DOHH2 (cell line): ENCODE measurements at regions not wholly inside any gene's neighbourhood (a gene's known extent, or its start where the extent isn't known, plus 50 kb on each side); places are given as distances from the start of the nearest gene placed in this dataset.

Source experiments
- H3F3A ChIP-seq: fragments of 200-600 bp; sonication (generic), shearing (Covaris generic); 2 replicates; pipeline ENCODE4 v1.6.0; 2016; ENCODE audit warnings: antibody characterized with exemption, mild to moderate bottlenecking; ENCODE audit not compliant: control insufficient read depth, insufficient read depth
- H3K27ac ChIP-seq: fragments of 200-600 bp; sonication (generic); 2 replicates; pipeline ENCODE4 v1.5.1; 2014; ENCODE audit warnings: low read depth, mild to moderate bottlenecking, low read length, moderate library complexity
- H3K27me3 ChIP-seq: fragments of 200-600 bp; sonication (generic); 2 replicates; pipeline ENCODE4 v1.6.1; 2014; ENCODE audit warnings: mild to moderate bottlenecking, low read length, mixed read lengths; ENCODE audit not compliant: control insufficient read depth
- H3K36me3 ChIP-seq: fragments of 200-600 bp; sonication (generic); 2 replicates; pipeline ENCODE4 v1.6.1; 2014; ENCODE audit warnings: mild to moderate bottlenecking, low read length, moderate library complexity, mixed read lengths; ENCODE audit not compliant: control insufficient read depth
- H3K4me1 ChIP-seq: fragments of 200-600 bp; sonication (generic); 2 replicates; pipeline ENCODE4 v1.6.1; 2014; ENCODE audit warnings: mild to moderate bottlenecking, low read length, mixed read lengths; ENCODE audit not compliant: control insufficient read depth
- H3K4me2 ChIP-seq: fragments of 200-600 bp; sonication (generic); 2 replicates; pipeline ENCODE4 v1.6.0; 2014; ENCODE audit warnings: mild to moderate bottlenecking, low read length, moderate library complexity
- H3K4me3 ChIP-seq: fragments of 200-600 bp; sonication (generic); 2 replicates; pipeline ENCODE4 v1.5.1; 2014; ENCODE audit warnings: mild to moderate bottlenecking, low read length, mixed read lengths
- H3K79me2 ChIP-seq: fragments of 200-600 bp; sonication (generic); 2 replicates; pipeline ENCODE4 v1.6.1; 2014; ENCODE audit warnings: mild to moderate bottlenecking, low read length, mixed read lengths; ENCODE audit not compliant: control insufficient read depth
- H3K9me2 ChIP-seq: fragments of 200-600 bp; sonication (generic); replicated peaks from 2 replicates; pipeline ENCODE4 v1.6.1; 2014; ENCODE audit warnings: mild to moderate bottlenecking, low read length, mixed read lengths; ENCODE audit not compliant: control insufficient read depth
- H3K9me3 ChIP-seq: fragments of 200-600 bp; sonication (generic); 2 replicates; pipeline ENCODE4 v1.6.1; 2014; ENCODE audit warnings: antibody characterized with exemption, low read length, mixed read lengths; ENCODE audit not compliant: control insufficient read depth, insufficient read depth
- H4K20me1 ChIP-seq: fragments of 200-600 bp; sonication (generic); 2 replicates; pipeline ENCODE4 v1.6.0; 2014; ENCODE audit warnings: low read depth, mild to moderate bottlenecking, antibody characterized with exemption, low read length, moderate library complexity; ENCODE audit not compliant: control insufficient read depth, insufficient read depth
- CTCF ChIP-seq: fragments of 200-600 bp; sonication (generic); IDR thresholded peaks from one replicate; pipeline ENCODE4 v1.5.1; 2014; ENCODE audit warnings: antibody characterized with exemption, mild to moderate bottlenecking, low read depth, low read length; ENCODE audit not compliant: poor library complexity, severe bottlenecking
- EZH2phosphoT487 ChIP-seq: fragments of 200-600 bp; sonication (generic); IDR thresholded peaks from 2 replicates; pipeline ENCODE4 v1.6.1; 2017; ENCODE audit warnings: borderline replicate concordance, mild to moderate bottlenecking, antibody characterized with exemption, low read length, moderate library complexity, mixed read lengths

GRCh38 chr2:117693154-117693553 is 121.3 kb upstream of the DDX18 start:
- H3K79me2 ChIP-seq, result no peaks in the 10 kb centered on the region

GRCh38 chr2:117693651-117694050 is 120.8 kb upstream of the DDX18 start:
- no peaks in the 10 kb centered on the region for H3K27me3 ChIP-seq
- H3K79me2 ChIP-seq, result no peaks in the 10 kb centered on the region
- H3K4me3 ChIP-seq, result no peak overlapping the region
- H3K36me3 ChIP-seq, result no peaks in the 10 kb centered on the region
- no peaks in the 10 kb centered on the region for H4K20me1 ChIP-seq
- no peaks in the 10 kb centered on the region for H3F3A ChIP-seq
- TF ChIP-seq CTCF (no peak), EZH2phosphoT487 (no peak)
- no peaks in the 10 kb centered on the region for H3K9me2 ChIP-seq
- H3K27ac ChIP-seq, result no peak overlapping the region
- H3K9me3 ChIP-seq, result no peaks in the 10 kb centered on the region
- no peak overlapping the region for H3K4me2 ChIP-seq
- no peaks in the 10 kb centered on the region for H3K4me1 ChIP-seq

More at GRCh38 chr2:117693154-117693553, 121.3 kb upstream of the DDX18 start:
- H3F3A ChIP-seq, result no peaks in the 10 kb centered on the region
- no peak overlapping the region for H3K4me3 ChIP-seq
- H4K20me1 ChIP-seq, result no peaks in the 10 kb centered on the region
- H3K4me1 ChIP-seq, result no peaks in the 10 kb centered on the region
- no peaks in the 10 kb centered on the region for H3K36me3 ChIP-seq
- no peak overlapping the region for H3K27ac ChIP-seq
- no peak overlapping the region for H3K4me2 ChIP-seq
- H3K9me2 ChIP-seq, result no peaks in the 10 kb centered on the region
- no peaks in the 10 kb centered on the region for H3K27me3 ChIP-seq
- H3K9me3 ChIP-seq, result no peaks in the 10 kb centered on the region
- TF ChIP-seq EZH2phosphoT487 (no peak), CTCF (no peak)

GRCh38 chr2:117698287-117698686 is 116.2 kb upstream of the DDX18 start:
- TF ChIP-seq EZH2phosphoT487 (no peak), CTCF (no peak)
- H4K20me1 ChIP-seq, result no peaks in the 10 kb centered on the region
- H3K79me2 ChIP-seq, result no peaks in the 10 kb centered on the region
- H3K4me2 ChIP-seq, result no peak overlapping the region
- no peaks in the 10 kb centered on the region for H3K9me2 ChIP-seq
- no peaks in the 10 kb centered on the region for H3K9me3 ChIP-seq
- no peak overlapping the region for H3K27ac ChIP-seq
- H3K4me3 ChIP-seq, result no peak overlapping the region
- H3F3A ChIP-seq, result no peaks in the 10 kb centered on the region
- no peaks in the 10 kb centered on the region for H3K27me3 ChIP-seq
- no peaks in the 10 kb centered on the region for H3K36me3 ChIP-seq
- H3K4me1 ChIP-seq, result no peaks in the 10 kb centered on the region

GRCh38 chr2:117698819-117699218 is 115.7 kb upstream of the DDX18 start:
- H3F3A ChIP-seq, result no peaks in the 10 kb centered on the region
- H4K20me1 ChIP-seq, result no peaks in the 10 kb centered on the region
- no peaks in the 10 kb centered on the region for H3K27me3 ChIP-seq
- H3K36me3 ChIP-seq, result no peaks in the 10 kb centered on the region
- H3K9me2 ChIP-seq, result no peaks in the 10 kb centered on the region
- no peak overlapping the region for H3K4me2 ChIP-seq
- no peaks in the 10 kb centered on the region for H3K9me3 ChIP-seq
- H3K4me1 ChIP-seq, result no peaks in the 10 kb centered on the region
- H3K4me3 ChIP-seq, result no peak overlapping the region
- no peak overlapping the region for H3K27ac ChIP-seq
- no peak for TF ChIP-seq CTCF
- TF ChIP-seq EZH2phosphoT487, result no peak
- H3K79me2 ChIP-seq, result no peaks in the 10 kb centered on the region
